Endothelial cell (in vitro differentiated cells): ENCODE measurements at regions not wholly inside any gene's neighbourhood (a gene's known extent, or its start where the extent isn't known, plus 50 kb on each side); places are given as distances from the start of the nearest gene placed in this dataset.

Source experiments
- DNase-seq: peaks from one replicate; pipeline ENCODE4 v3.0.0; 2021; ENCODE audit warnings: low spot score
- H3K27ac Mint-ChIP-seq: one replicate; pipeline ENCODE4 v1.8.0; 2021; ENCODE audit warnings: mixed read lengths, inconsistent platforms; ENCODE audit not compliant: unreplicated experiment
- H3K27me3 Mint-ChIP-seq: one replicate; pipeline ENCODE4 v1.8.0; 2021; ENCODE audit warnings: mild to moderate bottlenecking, moderate library complexity, mixed read lengths, inconsistent platforms; ENCODE audit not compliant: unreplicated experiment
- H3K36me3 Mint-ChIP-seq: one replicate; pipeline ENCODE4 v1.8.0; 2021; ENCODE audit warnings: mild to moderate bottlenecking, low read depth, mixed read lengths, inconsistent platforms; ENCODE audit not compliant: unreplicated experiment
- H3K4me1 Mint-ChIP-seq: one replicate; pipeline ENCODE4 v1.8.0; 2021; ENCODE audit warnings: mild to moderate bottlenecking, mixed read lengths, inconsistent platforms; ENCODE audit not compliant: unreplicated experiment
- H3K4me3 Mint-ChIP-seq: one replicate; pipeline ENCODE4 v1.8.0; 2021; ENCODE audit warnings: mild to moderate bottlenecking, mixed read lengths, inconsistent platforms; ENCODE audit not compliant: unreplicated experiment
- H3K9me3 Mint-ChIP-seq: one replicate; pipeline ENCODE4 v1.8.0; 2021; ENCODE audit warnings: mixed read lengths, inconsistent platforms; ENCODE audit not compliant: unreplicated experiment
- TF ChIP-seq, protein P1 (sequence below): fragments of 200-600 bp; sonication (generic); IDR thresholded peaks from one replicate; pipeline ENCODE4 v1.5.0; 2021; ENCODE audit warnings: antibody characterized with exemption; ENCODE audit not compliant: unreplicated experiment

DNA sequence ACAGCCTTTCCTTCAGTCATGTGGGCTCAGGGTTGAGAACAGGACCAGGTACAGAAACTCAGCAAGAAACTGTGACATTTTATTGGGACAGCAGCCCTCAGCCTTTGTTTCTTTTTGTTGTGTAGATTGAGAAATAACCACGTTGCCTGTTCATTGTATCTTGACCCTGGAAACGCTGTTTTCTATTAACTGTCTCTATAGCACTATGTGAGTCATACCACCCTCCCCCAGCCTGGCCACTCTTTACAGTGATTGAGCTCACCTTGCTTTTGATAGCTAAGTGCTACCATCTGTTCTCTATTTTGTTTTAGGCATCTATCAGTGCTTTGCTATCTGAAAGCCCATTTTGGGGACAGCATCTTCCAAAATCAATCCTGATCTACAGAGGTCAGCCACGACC, 127.9 kb downstream of the CD47 start:
- H3K27ac Mint-ChIP-seq, result no peak overlapping the region
- peaks cover 16% of the 10 kb centered on the region for H3K4me1 Mint-ChIP-seq
- H3K9me3 Mint-ChIP-seq, result no peaks in the 10 kb centered on the region
- peaks cover 3% of the 10 kb centered on the region for H3K27me3 Mint-ChIP-seq
- H3K36me3 Mint-ChIP-seq, result no peaks in the 10 kb centered on the region
- TF ChIP-seq, protein P1, sequence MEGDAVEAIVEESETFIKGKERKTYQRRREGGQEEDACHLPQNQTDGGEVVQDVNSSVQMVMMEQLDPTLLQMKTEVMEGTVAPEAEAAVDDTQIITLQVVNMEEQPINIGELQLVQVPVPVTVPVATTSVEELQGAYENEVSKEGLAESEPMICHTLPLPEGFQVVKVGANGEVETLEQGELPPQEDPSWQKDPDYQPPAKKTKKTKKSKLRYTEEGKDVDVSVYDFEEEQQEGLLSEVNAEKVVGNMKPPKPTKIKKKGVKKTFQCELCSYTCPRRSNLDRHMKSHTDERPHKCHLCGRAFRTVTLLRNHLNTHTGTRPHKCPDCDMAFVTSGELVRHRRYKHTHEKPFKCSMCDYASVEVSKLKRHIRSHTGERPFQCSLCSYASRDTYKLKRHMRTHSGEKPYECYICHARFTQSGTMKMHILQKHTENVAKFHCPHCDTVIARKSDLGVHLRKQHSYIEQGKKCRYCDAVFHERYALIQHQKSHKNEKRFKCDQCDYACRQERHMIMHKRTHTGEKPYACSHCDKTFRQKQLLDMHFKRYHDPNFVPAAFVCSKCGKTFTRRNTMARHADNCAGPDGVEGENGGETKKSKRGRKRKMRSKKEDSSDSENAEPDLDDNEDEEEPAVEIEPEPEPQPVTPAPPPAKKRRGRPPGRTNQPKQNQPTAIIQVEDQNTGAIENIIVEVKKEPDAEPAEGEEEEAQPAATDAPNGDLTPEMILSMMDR, result no peak
- no peak for DNase-seq
- no peak overlapping the region for H3K4me3 Mint-ChIP-seq

DNA sequence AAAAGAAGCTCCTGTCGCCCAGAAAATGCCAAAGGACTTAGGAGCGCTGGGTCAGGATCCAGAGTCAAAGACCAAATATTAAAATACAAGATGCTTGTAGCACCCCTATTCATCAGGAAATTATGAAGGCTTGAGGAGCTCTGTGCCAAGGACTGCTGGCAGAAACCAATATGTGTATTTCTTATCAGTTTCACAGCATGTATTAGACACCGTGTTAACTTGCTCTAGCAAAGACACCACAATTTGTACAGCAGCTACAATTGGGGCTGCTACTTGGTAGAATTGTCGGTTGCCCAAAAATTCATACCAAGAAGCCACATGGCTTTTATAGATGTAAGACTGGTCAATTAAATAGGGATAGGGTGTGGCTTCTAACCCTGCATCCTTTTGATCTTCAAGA, 128.8 kb downstream of the CD47 start:
- DNase-seq, result no peak
- peaks cover 3% of the 10 kb centered on the region for H3K27me3 Mint-ChIP-seq
- no peaks in the 10 kb centered on the region for H3K36me3 Mint-ChIP-seq
- H3K27ac Mint-ChIP-seq, result no peak overlapping the region
- H3K4me1 Mint-ChIP-seq, result peaks cover 21% of the 10 kb centered on the region
- H3K4me3 Mint-ChIP-seq, result no peak overlapping the region
- H3K9me3 Mint-ChIP-seq, result no peaks in the 10 kb centered on the region
- TF ChIP-seq, protein P1, result no peak

DNA sequence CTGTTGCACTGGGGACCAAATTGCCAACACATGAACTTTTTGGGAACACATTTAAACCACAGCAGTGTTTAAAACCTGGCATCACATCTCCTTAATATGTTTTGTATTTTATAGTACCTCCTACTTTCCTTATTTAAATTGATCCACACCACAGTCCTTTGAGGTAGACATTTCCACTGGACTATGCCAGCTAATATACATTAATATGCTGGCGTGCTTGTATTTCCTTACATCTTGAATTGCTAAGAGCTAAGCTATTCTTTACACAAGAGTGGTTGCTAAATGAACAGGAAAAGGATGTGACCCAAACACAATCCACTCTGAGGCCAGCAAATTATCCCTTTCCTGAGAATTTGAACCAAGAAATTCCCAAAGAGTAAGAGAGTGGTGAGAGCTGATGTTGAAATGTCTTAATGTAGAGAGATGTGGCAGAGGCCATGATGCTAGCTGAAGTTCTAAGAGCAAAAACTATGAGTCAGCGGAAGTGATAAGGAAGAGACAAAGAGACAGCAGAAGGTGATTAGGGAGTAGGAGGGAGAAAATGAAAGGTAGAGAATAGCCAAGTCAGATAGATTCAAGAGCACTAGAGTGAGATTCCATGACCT, 131.2 kb downstream of the CD47 start:
- Mint-ChIP-seq H3K9me3 (no peaks in the 10 kb centered on the region), H3K4me3 (no peak overlapping the region), H3K27me3 (peaks cover 3% of the 10 kb centered on the region), H3K4me1 (peaks cover 24% of the 10 kb centered on the region), H3K36me3 (no peaks in the 10 kb centered on the region), H3K27ac (peak overlapping the region; percentile 90)
- DNase-seq, result no peak
- TF ChIP-seq, protein P1, result no peak

DNA sequence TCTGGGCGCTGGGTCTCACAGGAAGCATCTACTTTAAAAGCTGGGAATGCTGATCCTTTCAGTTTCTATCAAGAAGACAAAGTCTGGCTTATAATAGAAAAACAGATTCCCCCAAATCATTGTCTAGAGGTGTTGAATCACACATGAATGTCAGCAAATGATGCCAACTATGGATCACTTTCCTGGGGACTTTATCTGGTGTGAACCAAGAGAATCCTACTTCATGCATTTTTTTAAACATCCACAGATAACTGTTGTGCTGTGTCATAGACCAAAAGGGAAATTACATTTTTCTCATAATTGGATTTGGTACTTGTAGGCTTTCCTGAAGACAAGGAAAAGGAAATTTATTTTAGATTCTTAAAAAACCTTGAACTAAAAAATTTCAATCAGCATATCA, 132.7 kb downstream of the CD47 start:
- no peak overlapping the region for H3K27ac Mint-ChIP-seq
- H3K36me3 Mint-ChIP-seq, result no peaks in the 10 kb centered on the region
- H3K9me3 Mint-ChIP-seq, result no peaks in the 10 kb centered on the region
- peaks cover 26% of the 10 kb centered on the region for H3K4me1 Mint-ChIP-seq
- no peak overlapping the region for H3K4me3 Mint-ChIP-seq
- no peak for DNase-seq
- TF ChIP-seq, protein P1, result no peak
- H3K27me3 Mint-ChIP-seq, result peaks cover 3% of the 10 kb centered on the region

DNA sequence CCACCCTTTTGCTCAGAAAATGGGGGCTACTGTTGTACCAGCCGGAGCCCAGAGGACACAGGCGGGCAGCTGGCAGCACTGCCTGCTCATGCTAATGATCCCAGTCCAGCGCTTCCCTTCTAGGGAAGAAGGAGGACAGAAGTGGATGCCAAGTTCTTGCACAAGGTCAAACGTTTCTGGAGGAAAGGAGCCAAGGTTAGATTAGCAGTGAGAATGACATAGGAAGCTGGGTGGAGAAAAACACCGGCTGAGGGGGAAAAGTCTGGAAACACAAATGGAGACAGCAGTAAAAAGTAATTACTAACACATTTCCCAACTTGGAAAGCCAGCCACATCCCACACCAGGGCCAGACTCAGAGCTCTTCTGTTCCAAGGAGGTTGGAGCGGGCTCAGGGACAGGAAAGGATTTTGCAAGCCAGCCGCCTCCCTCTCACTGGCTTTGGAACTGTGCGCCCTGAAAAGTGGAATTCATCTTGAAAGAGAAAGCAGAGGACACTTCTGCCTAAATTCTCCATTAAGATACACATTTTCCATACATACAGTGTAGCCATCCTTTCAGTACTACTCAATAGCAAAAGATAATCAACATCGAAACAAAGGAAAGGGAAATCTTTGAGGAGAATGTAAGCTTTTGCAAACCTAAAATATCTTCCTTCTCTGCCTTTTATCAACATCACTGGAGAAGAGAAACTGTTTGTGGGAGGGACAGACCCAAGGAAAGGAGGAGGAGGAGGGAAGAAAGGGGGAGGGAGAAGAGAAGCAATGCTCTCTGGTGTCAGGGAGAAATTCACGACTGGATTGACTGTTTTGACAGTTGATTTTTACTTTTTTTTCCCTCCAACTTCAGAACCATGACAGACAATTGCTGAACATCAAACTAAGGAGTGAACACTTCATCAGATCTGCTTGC, 133.6 kb downstream of the CD47 start:
- Mint-ChIP-seq H3K9me3 (no peaks in the 10 kb centered on the region), H3K4me1 (peaks cover 26% of the 10 kb centered on the region), H3K27ac (no peak overlapping the region), H3K36me3 (no peaks in the 10 kb centered on the region), H3K4me3 (no peak overlapping the region), H3K27me3 (peaks cover 3% of the 10 kb centered on the region)
- no peak for DNase-seq
- TF ChIP-seq, protein P1, result no peak
